Ovary (tissue), 3 donors: ENCODE measurements at regions not wholly inside any gene's neighbourhood (a gene's known extent, or its start where the extent isn't known, plus 50 kb on each side); places are given as distances from the start of the nearest gene placed in this dataset.

Experiments used
- CTCF ChIP-seq, 3 donors: fragments of 450-650 bp in 2 of 3; fragments of 200-600 bp in 1 of 3; IDR thresholded peaks; one replicate each; pipeline versions ENCODE4 v1.5.1 to v1.8.0; 2016 to 2022; ENCODE audit warnings: antibody characterized with exemption in 3 of 3, mild to moderate bottlenecking in 1 of 3
- POLR2A ChIP-seq: fragments of 450-650 bp; IDR thresholded peaks from one replicate; pipeline ENCODE4 v1.6.1; 2017; ENCODE audit warnings: antibody characterized with exemption, mild to moderate bottlenecking, moderate library complexity
- donor health status: DM: no; HTN: no; CAD: no.

GRCh38 chr12:89840162-89840922 lies 131.7 kb upstream of the ATP2B1 start:
- TF ChIP-seq CTCF (IDR thresholded peaks at IDR 0.05), result no peak
- TF ChIP-seq POLR2A, result no peak
